Body of pancreas (tissue), 4 donors: ENCODE measurements at regions not wholly inside any gene's neighbourhood (a gene's known extent, or its start where the extent isn't known, plus 50 kb on each side); places are given as distances from the start of the nearest gene placed in this dataset.
"Not testable (repeated sequence)": the region's sequence is repeated elsewhere in the genome, so short reads cannot be mapped to it uniquely, and the experiment has no call there.

ENCODE experiments used
- ATAC-seq: fragments of 150-250 bp; one replicate; pipeline ENCODE4 v1.9.1; 2016
- DNase-seq, 4 donors: peaks; one replicate each; pipeline ENCODE4 v3.0.0-alpha.2; 2019
- H3K27ac ChIP-seq, 4 donors: fragments of 200-600 bp; sonication (generic); 1 replicate in 3 of 4; 2 replicates in 1 of 4; pipeline versions ENCODE4 v1.5.1 to v1.6.1; 2016 to 2019; ENCODE audit warnings: mild to moderate bottlenecking in 1 of 4, mixed read lengths in 1 of 4, moderate library complexity in 1 of 4
- H3K27me3 ChIP-seq, 2 donors: fragments of 200-600 bp; sonication (generic); one replicate each; pipeline ENCODE4 v1.6.0; 2016; ENCODE audit warnings: mild to moderate bottlenecking in 1 of 2
- H3K36me3 ChIP-seq, 2 donors: fragments of 200-600 bp; sonication (generic); replicated peaks in 1 of 2; 2 replicates each; pipeline ENCODE4 v1.5.1; 2016; ENCODE audit warnings: low read depth in 2 of 2; ENCODE audit not compliant: insufficient read depth in 1 of 2
- H3K4me1 ChIP-seq: fragments of 200-600 bp; sonication (generic); one replicate; pipeline ENCODE4 v1.6.0; 2016
- H3K4me3 ChIP-seq, 2 donors: fragments of 200-600 bp; sonication (generic); 1 replicate in 1 of 2; 2 replicates in 1 of 2; pipeline ENCODE4 v1.5.1; 2016 to 2019
- H3K9me3 ChIP-seq, 3 donors: fragments of 200-600 bp; sonication (generic); 1 replicate in 2 of 3; 2 replicates in 1 of 3; pipeline ENCODE4 v1.5.1; 2016
- CTCF ChIP-seq, 7 experiments: fragments of 450-650 bp in 4 of 7; fragments of 200-600 bp in 3 of 7; sonication (generic) in 3 of 7; IDR thresholded peaks; one replicate each; pipeline ENCODE4 v1.5.1; 2016 to 2019; ENCODE audit warnings: antibody characterized with exemption in 7 of 7
- POLR2A ChIP-seq, 3 donors: fragments of 450-650 bp; IDR thresholded peaks; one replicate each; pipeline ENCODE4 v1.6.1; 2016; ENCODE audit warnings: antibody characterized with exemption in 3 of 3, mild to moderate bottlenecking in 2 of 3
- WGBS, 2 donors: methylation state at CpG; one replicate each; pipeline ENCODE4 v1.1.5; 2017; 5-methylcytosine and 5-hydroxymethylcytosine counted together
- intact Hi-C: fragments of 100-400 bp; cut with DNase I; formaldehyde crosslinking; loops from one replicate; pipeline ENCODE4 v1.15.1; 2023

- H3K27ac ChIP-seq, result no peak overlapping the region
- ATAC-seq (no peak), DNase-seq (no peak)
- H3K36me3 ChIP-seq, result no peaks in the 10 kb centered on the region
- intact Hi-C loops, result no loop called here
- H3K27me3 ChIP-seq, result no peaks in the 10 kb centered on the region
- no peaks in the 10 kb centered on the region for H3K4me1 ChIP-seq
- TF ChIP-seq CTCF (IDR thresholded peaks at IDR 0.05), result no peak
- no peak for TF ChIP-seq POLR2A (IDR thresholded peaks at IDR 0.05)
- no peaks in the 10 kb centered on the region for H3K9me3 ChIP-seq
- no peak overlapping the region for H3K4me3 ChIP-seq
- WGBS, 2 donors, result 76 to 88% methylated on average over 2 of the region's 2 CpGs
Observed at GRCh38 chr6:48951917-48952316, 511.1 kb downstream of the MMUT start.

GRCh38 chr6:48944276-48944675 lies 518.8 kb downstream of the MMUT start:
- H3K9me3 ChIP-seq, H3K27me3 ChIP-seq, H3K36me3 ChIP-seq, DNase-seq, H3K4me3 ChIP-seq, intact Hi-C loops, ATAC-seq, H3K4me1 ChIP-seq, H3K27ac ChIP-seq: not testable (repeated sequence)
- 57 to 73% methylated on average over 4 of the region's 4 CpGs for WGBS, 2 donors

- H3K4me3 ChIP-seq, result no peak overlapping the region
Observed at GRCh38 chr6:48933136-48933535, 529.9 kb downstream of the MMUT start.

GRCh38 chr6:48928937-48929336 lies 534.1 kb downstream of the MMUT start:
- Histone ChIP-seq H3K36me3 (no peaks in the 10 kb centered on the region), H3K27me3 (no peaks in the 10 kb centered on the region), H3K27ac (no peak overlapping the region), H3K4me1 (no peaks in the 10 kb centered on the region), H3K4me3 (no peak overlapping the region), H3K9me3 (no peaks in the 10 kb centered on the region)
- ATAC-seq (no peak), DNase-seq (no peak)
- intact Hi-C loops, result no loop called here
- TF ChIP-seq CTCF (IDR thresholded peaks at IDR 0.05) (no peak), POLR2A (IDR thresholded peaks at IDR 0.05) (no peak)
- 45 to 48% methylated on average over 2 of the region's 2 CpGs for WGBS, 2 donors

More at GRCh38 chr6:48933136-48933535, 529.9 kb downstream of the MMUT start:
- TF ChIP-seq CTCF (IDR thresholded peaks at IDR 0.05) (no peak), POLR2A (IDR thresholded peaks at IDR 0.05) (no peak)
- ATAC-seq, result no peak
- intact Hi-C loops, result no loop called here
- Histone ChIP-seq H3K36me3 (no peaks in the 10 kb centered on the region), H3K27ac (no peak overlapping the region), H3K4me1 (no peaks in the 10 kb centered on the region), H3K27me3 (no peaks in the 10 kb centered on the region), H3K9me3 (peaks cover 0 to 4% (median 0%) of the 10 kb centered on the region in 3 donors)
- no peak for DNase-seq

- TF ChIP-seq CTCF (IDR thresholded peaks at IDR 0.05) (no peak), POLR2A (IDR thresholded peaks at IDR 0.05) (no peak)
- H3K27me3 ChIP-seq, result no peaks in the 10 kb centered on the region
- intact Hi-C loops, result no loop called here
- H3K36me3 ChIP-seq, result no peaks in the 10 kb centered on the region
- ATAC-seq (no peak), DNase-seq (no peak)
- no peaks in the 10 kb centered on the region for H3K9me3 ChIP-seq
- no peak overlapping the region for H3K4me3 ChIP-seq
- no peaks in the 10 kb centered on the region for H3K4me1 ChIP-seq
- WGBS, 2 donors, result 36 to 49% methylated on average over 2 of the region's 2 CpGs
- H3K27ac ChIP-seq, result no peak overlapping the region
Observed at GRCh38 chr6:48922837-48923236, 540.2 kb downstream of the MMUT start.
